GM18868 (cell line): ENCODE measurements at regions not wholly inside any gene's neighbourhood (a gene's known extent, or its start where the extent isn't known, plus 50 kb on each side); places are given as distances from the start of the nearest gene placed in this dataset.
"Not testable (repeated sequence)": the region's sequence is repeated elsewhere in the genome, so short reads cannot be mapped to it uniquely, and the experiment has no call there.

ENCODE experiments used
- ATAC-seq: cut with Tn5 transposase; IDR thresholded peaks from one replicate; pipeline ENCODE4 v1.9.1; 2021; ENCODE audit warnings: mild to moderate bottlenecking, moderate library complexity; ENCODE audit not compliant: unreplicated experiment

DNA sequence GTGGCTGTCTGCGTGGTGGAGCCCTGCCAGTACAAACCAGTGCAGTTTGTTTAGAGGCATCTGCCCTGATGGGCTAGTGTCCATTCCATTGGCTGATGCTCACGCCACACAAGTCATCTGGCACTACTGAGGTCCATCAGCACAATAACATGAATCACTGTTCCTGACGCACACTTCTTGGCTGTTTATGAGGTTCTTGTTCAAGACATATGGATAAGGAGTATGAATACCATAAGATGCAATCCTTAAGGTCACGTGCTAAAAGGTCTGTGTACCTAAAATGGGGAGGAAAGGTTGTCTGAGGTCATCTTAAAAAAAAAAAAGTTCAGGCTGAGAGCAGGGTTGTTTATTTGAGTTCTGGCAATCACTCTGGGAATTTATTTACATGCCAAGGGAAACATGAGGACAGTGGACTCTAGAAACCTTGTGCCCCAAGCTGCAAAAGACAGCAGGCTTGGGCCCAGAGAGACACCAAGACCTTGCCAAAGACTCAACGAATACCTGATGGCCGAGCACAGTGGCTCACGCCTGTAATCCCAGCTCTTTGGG is 54.1 kb upstream of the SHLD1 start:
- ATAC-seq: no peak

DNA sequence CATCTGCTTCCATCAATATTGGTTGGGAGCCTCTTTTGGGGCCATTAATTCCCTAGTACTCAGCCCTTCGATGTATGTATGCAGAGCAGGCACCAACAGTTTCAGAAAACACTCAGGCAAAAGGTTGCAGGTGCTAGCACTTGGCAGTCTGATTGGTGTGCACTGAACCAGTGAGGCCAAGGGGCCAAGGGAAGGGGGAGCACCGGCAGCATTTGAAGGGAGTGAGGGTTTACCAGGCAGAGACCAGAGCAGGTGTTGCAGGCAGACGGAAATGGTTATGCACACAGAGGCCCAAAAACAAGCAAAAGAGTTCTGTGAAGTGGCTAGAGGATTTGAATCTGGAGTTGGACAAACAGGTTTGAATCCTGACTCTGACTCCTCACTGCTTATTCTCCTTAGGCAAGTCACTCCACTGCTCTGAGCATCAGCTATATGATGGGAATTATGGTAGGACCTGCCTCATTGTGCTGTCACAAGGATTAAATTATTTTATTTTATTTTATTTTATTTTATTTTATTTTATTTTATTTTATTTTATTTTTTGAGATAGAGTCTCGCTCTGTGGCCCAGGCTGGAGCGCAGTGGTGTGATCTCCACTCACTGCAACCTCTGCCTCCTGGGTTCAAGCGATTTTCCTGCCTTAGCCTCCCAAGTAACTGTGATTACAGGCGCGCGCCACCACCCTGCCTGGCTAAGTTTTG is 58.1 kb upstream of the SHLD1 start:
- ATAC-seq: peak; percentile 99

DNA sequence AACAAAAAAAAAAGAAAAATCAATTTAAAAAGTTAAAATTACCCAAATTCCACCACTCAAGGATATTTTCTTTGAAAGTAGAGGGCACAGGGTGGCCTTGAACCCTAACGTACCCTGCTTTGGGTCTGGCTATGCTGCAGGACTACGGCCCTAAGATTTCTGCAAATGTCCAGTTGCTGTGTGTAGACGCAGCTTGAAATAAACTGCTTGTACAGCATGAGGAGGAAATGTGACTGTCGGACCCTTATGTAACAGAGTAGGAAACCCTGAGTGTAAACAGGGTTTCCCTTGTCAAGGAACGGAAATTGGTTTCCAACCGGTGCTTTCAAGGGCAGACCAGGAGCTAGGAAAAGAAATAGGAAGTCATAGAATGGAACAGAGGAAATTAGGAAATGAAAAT is 60.7 kb upstream of the SHLD1 start:
- ATAC-seq: no peak

GRCh38 chr20:5688431-5688972 is 61.7 kb upstream of the SHLD1 start:
- no peak for ATAC-seq

GRCh38 chr20:5687884-5688283 is 62.3 kb upstream of the SHLD1 start:
- no peak for ATAC-seq

DNA sequence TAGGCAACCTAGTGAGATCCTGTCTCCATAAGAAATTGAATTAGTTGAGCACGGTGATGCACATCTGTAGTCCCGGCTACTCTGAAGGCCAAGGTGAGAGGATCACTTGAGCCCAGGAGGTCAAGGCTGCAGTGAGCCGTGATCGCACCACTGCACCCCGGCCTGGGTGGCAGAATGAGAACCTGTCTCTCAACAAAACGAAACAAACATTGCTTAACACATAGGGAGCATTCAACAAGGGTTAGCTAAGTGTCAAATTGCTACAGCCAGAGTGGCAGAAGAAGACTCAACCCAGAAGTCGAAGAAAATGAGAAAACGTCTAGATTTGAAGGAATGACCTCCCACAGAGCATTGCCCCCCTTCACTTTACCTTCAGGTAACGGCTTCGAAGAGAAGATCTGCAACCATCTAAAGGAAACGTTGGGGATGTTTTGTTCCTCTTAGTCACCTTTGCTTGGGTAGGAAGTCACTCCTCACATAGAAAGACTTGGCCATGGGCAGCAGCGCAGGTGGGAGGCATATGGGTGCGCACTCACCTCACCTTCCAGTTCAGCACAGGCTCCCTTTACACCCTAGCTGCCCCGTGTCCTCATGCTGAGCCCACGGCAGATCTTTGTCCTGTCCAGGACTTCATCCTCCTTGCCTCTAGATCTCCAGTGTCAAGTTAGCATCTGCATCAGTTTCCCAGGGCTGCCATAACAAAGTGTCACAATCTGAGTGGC is 63.7 kb upstream of the SHLD1 start:
- no peak for ATAC-seq

GRCh38 chr20:5682556-5682955 is 67.6 kb upstream of the SHLD1 start:
- ATAC-seq: not testable (repeated sequence)

DNA sequence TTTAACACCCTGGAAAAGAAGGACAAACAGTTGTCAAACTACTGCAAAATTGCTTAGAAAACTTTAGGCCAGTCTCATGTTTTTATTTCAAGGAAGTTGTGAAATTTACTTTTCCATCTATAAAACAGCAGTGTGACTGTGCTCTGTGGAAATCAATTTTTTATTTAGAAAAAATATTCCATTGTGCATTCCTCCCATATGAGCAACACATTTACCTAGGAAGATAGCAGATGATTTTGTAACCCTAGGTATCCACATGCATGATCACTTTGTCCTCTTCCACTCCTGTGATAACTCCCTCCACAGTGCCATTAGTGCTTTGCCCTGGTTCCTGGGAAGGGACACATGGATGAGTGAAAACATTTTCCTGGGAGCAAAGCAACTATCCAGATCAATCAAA is 69.4 kb upstream of the GPCPD1 start:
- ATAC-seq: no peak

DNA sequence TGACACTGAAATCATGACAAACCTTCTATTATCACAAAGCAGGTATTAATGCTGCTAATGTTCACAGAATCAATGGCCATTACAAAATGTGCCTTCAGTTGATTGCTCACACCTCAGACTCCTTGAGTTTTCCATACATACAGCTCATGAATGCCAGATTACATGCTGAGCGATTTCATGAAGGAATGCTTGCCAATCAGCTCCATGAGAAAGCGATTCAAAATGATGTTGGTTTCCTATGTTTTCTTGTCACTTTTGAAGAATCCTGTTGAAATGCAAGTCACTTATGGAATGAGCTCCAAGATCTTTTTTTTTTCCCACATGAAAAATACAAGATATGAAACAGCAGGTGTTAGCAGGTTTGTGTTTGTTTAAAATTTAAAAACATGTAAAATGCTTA is 68.0 kb upstream of the GPCPD1 start:
- no peak for ATAC-seq

DNA sequence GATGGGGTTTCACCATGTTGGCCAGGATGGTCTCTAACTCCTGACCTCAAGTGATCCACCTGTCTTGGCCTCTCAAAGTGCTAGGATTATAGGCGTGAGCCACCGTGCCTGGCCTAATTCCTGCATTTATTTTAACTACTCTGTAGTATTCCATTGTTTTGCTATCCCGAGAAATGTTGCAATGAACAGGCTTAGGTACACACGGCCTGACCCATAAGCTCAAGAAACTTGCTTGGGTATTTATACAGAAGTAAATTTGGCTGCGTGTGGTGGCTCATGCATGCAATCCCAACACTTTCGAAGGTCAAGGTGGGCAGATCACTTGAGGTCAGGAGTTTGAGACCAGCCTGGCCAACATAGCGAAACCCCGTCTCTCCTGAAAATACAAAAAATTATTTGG is 67.1 kb upstream of the GPCPD1 start:
- not testable (repeated sequence) for ATAC-seq

GRCh38 chr20:5677389-5677788 is 66.6 kb upstream of the GPCPD1 start:
- ATAC-seq: no peak

DNA sequence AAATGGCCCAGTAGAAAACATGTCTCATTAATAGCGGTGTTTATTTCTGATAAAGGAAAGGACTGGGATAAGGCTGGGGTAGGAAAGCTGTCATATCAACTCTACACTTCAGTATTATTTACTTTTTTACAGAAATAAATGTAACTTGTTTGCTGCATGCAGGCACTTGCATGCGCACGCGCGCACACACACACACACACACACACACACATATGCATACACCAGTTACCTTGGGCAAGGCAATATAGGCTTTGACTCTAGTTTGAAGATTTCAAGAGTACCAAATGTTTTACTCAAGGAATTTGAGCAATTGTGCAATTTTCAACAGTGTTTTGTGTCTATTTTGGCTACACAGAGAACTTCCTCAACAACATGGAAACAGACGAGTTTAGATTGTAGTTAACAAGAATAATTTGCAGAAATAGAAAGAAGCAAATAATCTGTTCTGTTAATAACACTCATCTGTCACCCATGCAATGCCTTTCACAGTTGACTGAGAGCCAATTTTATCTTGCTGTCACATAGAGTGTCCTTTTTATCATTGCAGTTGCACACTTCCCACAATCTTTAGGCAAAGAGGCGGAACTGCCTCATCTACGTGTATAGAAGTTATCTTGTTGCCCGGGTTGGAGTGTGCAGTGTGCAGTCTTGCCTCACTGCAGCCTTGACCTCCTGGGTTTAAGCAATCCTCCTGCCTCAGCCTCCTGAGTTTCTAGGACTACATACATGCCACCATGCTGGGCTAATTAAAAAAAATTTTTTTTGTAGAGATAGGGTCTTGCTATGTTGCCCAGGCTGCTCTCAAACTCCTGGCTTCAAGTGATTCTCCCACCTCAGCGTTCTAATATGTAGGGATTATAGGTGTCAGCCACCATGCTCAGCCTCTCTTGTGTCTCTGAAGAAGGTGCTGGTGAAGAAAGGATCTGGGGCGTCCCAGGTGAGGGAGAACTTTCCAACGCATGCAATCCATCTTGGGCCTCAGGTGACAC is 64.6 kb upstream of the GPCPD1 start:
- no peak for ATAC-seq

GRCh38 chr20:5674176-5674660 is 63.4 kb upstream of the GPCPD1 start:
- peak; percentile 96 for ATAC-seq

GRCh38 chr20:5670874-5671273 is 60.1 kb upstream of the GPCPD1 start:
- ATAC-seq: no peak

- ATAC-seq: no peak
Measured at GRCh38 chr20:5670036-5670536, 59.3 kb upstream of the GPCPD1 start.

DNA sequence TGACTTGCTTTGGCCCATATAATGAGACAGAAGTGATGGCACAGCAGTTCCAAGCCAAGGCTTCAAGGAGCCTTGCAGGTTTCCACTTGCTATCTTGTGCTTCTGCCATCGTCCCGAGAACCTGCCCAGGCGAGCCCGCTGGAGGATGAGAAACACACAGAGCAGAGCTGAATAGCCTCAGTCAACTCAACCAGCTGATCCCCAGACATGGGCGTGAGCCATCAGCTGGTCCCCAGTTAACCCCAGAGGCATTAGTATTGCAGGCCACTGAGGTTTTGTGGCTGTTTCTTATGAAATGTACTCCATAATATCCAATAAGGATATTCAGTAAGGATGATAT is 57.7 kb upstream of the GPCPD1 start:
- no peak for ATAC-seq

GRCh38 chr20:5667705-5668528 is 57.1 kb upstream of the GPCPD1 start:
- no peak for ATAC-seq

DNA sequence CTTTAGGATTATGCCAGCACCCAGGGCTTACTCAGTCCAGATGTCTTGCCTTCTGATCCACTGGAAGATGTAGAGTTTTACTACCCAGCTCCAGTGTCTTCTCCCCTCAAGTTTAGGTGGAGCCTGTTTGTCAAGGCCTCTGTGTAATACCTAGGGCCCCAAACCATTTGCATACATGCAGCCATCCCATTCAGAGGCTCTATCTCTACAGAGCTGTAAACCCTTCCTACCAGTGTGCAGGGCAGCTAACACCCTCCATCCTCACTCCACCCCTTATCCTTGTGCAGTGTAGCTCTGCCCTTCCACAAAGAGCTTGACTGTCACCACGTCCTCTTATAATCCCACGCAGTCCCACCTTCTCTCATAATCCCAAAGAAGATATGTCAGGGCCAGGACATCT is 54.6 kb upstream of the GPCPD1 start:
- ATAC-seq: no peak

- no peak for ATAC-seq
Measured at GRCh38 chr20:5663396-5663795, 52.6 kb upstream of the GPCPD1 start.

DNA sequence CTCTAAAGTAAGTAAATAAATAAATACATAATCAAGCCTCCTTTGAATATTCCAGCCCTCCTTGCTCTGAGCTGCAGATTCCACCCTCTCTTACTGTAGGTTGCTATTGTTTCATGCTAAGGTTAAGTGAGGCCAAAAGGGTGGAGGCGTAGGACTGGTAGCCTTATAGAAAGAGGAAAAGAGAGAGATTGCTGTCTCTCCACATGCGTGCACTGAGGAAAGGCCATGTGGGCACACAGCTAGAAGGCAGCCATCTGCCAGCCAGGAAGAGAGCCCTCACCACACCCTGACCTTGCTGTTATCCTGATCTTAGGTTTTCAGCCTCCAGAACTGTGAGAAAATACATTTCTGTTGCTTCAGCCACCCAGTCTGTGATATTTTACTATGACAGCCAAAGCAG is 52.0 kb upstream of the GPCPD1 start:
- ATAC-seq: no peak
